K562 (cell line): ENCODE measurements at regions not wholly inside any gene's neighbourhood (a gene's known extent, or its start where the extent isn't known, plus 50 kb on each side); places are given as distances from the start of the nearest gene placed in this dataset.
A peak's percentile ranks its signal among the peaks of the same experiment; 100 is the strongest.

Experiments used
- ATAC-seq: fragments of 200-7000 bp; cut with Tn5 transposase; 3 replicates; pipeline ENCODE4 v1.9.1; 2020; ENCODE audit warnings: moderate library complexity
- BruUV-seq: library from RNA; stranded (reverse); fragments of 400-500 nt; replicated peaks from 2 replicates; lab custom pipeline; 2021; lab: Mats Ljungman, UMichigan
- CTCF ChIA-PET: fragments of 300-600 bp; formaldehyde crosslinking; extraction: SDS; loops from one replicate; lab custom pipeline; 2021; ENCODE audit warnings: low intra/inter-chr PET ratio; lab: Yijun Ruan, JAX
- POLR2A ChIA-PET: fragments of 300-600, 350-650 bp; sonication (Branson Sonifier 250); formaldehyde crosslinking; extraction: SDS; loops from one replicate; lab custom pipeline; 2021; ENCODE audit warnings: antibody characterized with exemption, inconsistent platforms; lab: Yijun Ruan, JAX
- DNase-seq, 4 experiments: peaks; one replicate each; pipeline versions ENCODE4 v3.0.0 to v3.0.0-alpha.2; 2011 to 2018; ENCODE audit warnings: low spot score in 3 of 4, mixed read lengths in 3 of 4; ENCODE audit errors: extremely low read depth in 1 of 4
- FAIRE-seq: peaks from 2 replicates; lab custom pipeline; 2011; peaks lifted over from hg19 to GRCh38; lab: Jason Lieb, UNC
- H2AFZ ChIP-seq: 2 replicates; pipeline ENCODE4 v1.6.0; 2011; ENCODE audit warnings: low read depth, low read length, control low read depth, inconsistent platforms
- H3K27ac ChIP-seq: fragments of 200-600 bp; 3 replicates; pipeline ENCODE4 v1.8.0; 2011; ENCODE audit warnings: low read depth, mild to moderate bottlenecking, control low read depth, inconsistent platforms, low read length, moderate library complexity, mixed read lengths; ENCODE audit errors: extremely low read depth
- H3K27me3 ChIP-seq, 2 experiments: fragments of 300-600 bp in 1 of 2; 2 replicates in 1 of 2; 3 replicates in 1 of 2; pipeline versions ENCODE4 v1.6.0 to v1.8.0; 2011; ENCODE audit warnings: inconsistent platforms in 2 of 2, low read length in 2 of 2, mild to moderate bottlenecking in 1 of 2, mixed read lengths in 1 of 2, moderate library complexity in 1 of 2; ENCODE audit not compliant: control insufficient read depth in 2 of 2, insufficient read depth in 2 of 2
- H3K36me3 ChIP-seq: fragments of 300-600 bp; 3 replicates; pipeline ENCODE4 v1.8.0; 2011; ENCODE audit warnings: mild to moderate bottlenecking, low read length, inconsistent platforms; ENCODE audit not compliant: control insufficient read depth, insufficient read depth
- H3K4me1 ChIP-seq, 2 experiments: fragments of 200-600 bp in 1 of 2; replicated peaks in 1 of 2; 2 replicates in 1 of 2; 3 replicates in 1 of 2; pipeline versions ENCODE4 v1.5.1 to v1.8.0; 2011; ENCODE audit warnings: inconsistent platforms in 2 of 2, low read length in 2 of 2, mild to moderate bottlenecking in 1 of 2, mixed read lengths in 1 of 2, moderate library complexity in 1 of 2; ENCODE audit not compliant: control insufficient read depth in 2 of 2, insufficient read depth in 2 of 2
- H3K4me2 ChIP-seq: 2 replicates; pipeline ENCODE4 v1.6.1; 2011; ENCODE audit warnings: low read length, control low read depth, inconsistent platforms, mixed read lengths; ENCODE audit not compliant: insufficient read depth
- H3K4me3 ChIP-seq: fragments of 200-600 bp; sonication (generic), shearing (Covaris generic); 2 replicates; pipeline ENCODE4 v1.5.1; 2016; ENCODE audit warnings: control low read depth, inconsistent platforms
- H3K79me2 ChIP-seq: fragments of 200-600 bp; 3 replicates; pipeline ENCODE4 v1.8.0; 2011; ENCODE audit warnings: low read length, inconsistent platforms; ENCODE audit not compliant: control insufficient read depth, insufficient read depth
- H3K9ac ChIP-seq, 2 experiments: 2 replicates each; pipeline versions ENCODE4 v1.6.0 to v1.6.1; 2011; ENCODE audit warnings: low read depth in 2 of 2, low read length in 2 of 2, control low read depth in 1 of 2, inconsistent platforms in 1 of 2, mild to moderate bottlenecking in 1 of 2, mixed read lengths in 1 of 2; ENCODE audit not compliant: insufficient read depth in 1 of 2
- H3K9me1 ChIP-seq: one replicate; pipeline ENCODE4 v1.6.0; 2011; ENCODE audit warnings: inconsistent platforms, mild to moderate bottlenecking, low read length, moderate library complexity; ENCODE audit not compliant: control insufficient read depth, insufficient read depth
- H3K9me3 ChIP-seq: replicated peaks from 2 replicates; pipeline ENCODE4 v1.5.1; 2011; ENCODE audit warnings: low read depth, low read length, inconsistent platforms; ENCODE audit not compliant: control insufficient read depth, insufficient read depth
- H4K20me1 ChIP-seq: replicated peaks from 2 replicates; pipeline ENCODE4 v1.6.1; 2011; ENCODE audit warnings: low read length, inconsistent platforms, mixed read lengths; ENCODE audit not compliant: control insufficient read depth, insufficient read depth
- ATF1 ChIP-seq, 2 experiments: fragments of 450-650 bp in 1 of 2; IDR thresholded peaks; 2 replicates each; pipeline ENCODE4 v1.6.1; 2016; ENCODE audit warnings: missing compliant biosample characterization in 1 of 2, missing genetic modification characterization in 1 of 2
- CREB3L1 ChIP-seq: fragments of 450-650 bp; IDR thresholded peaks from 2 replicates; pipeline ENCODE4 v1.6.1; 2014; ENCODE audit warnings: low read depth, mild to moderate bottlenecking, moderate library complexity, borderline replicate concordance
- CREM ChIP-seq: IDR thresholded peaks from 2 replicates; pipeline ENCODE4 v1.6.1; 2014; ENCODE audit warnings: antibody characterized with exemption, low read depth
- CTCF ChIP-seq, 3 experiments: IDR thresholded peaks in 2 of 3; conservative IDR thresholded peaks in 1 of 3; 2 replicates each; pipeline ENCODE4 v1.5.1; 2011 to 2012; ENCODE audit warnings: low read length in 3 of 3, mild to moderate bottlenecking in 3 of 3, control low read depth in 2 of 3, improper control_type of control experiment in 1 of 3, inconsistent platforms in 1 of 3, low read depth in 1 of 3, mixed read lengths in 1 of 3, moderate library complexity in 1 of 3; ENCODE audit not compliant: insufficient read depth in 2 of 3
- EP400 ChIP-seq: fragments of 450-650 bp; IDR thresholded peaks from 2 replicates; pipeline ENCODE4 v1.6.1; 2017; ENCODE audit warnings: antibody characterized with exemption, mild to moderate bottlenecking, moderate library complexity
- HMGXB4 ChIP-seq: sonication (generic); formaldehyde crosslinking; IDR thresholded peaks from 2 replicates; pipeline ENCODE4 v1.8.1; 2023; ENCODE audit warnings: mild to moderate bottlenecking, missing genetic modification reagents
- L3MBTL2 ChIP-seq: fragments of 450-650 bp; IDR thresholded peaks from 2 replicates; pipeline ENCODE4 v1.6.1; 2016; ENCODE audit warnings: mild to moderate bottlenecking, moderate library complexity
- PATZ1 ChIP-seq: fragments of 250-450 bp; sonication (Bioruptor Pico); IDR thresholded peaks from 2 replicates; pipeline ENCODE4 v1.5.0; 2020; ENCODE audit warnings: mild to moderate bottlenecking, borderline replicate concordance
- RAD21 ChIP-seq, 2 experiments: fragments of 250-450 bp in 1 of 2; fragments of 450-650 bp in 1 of 2; sonication (Bioruptor Pico) in 1 of 2; formaldehyde crosslinking in 1 of 2; IDR thresholded peaks in 1 of 2; conservative IDR thresholded peaks in 1 of 2; 2 replicates each; pipeline versions ENCODE4 v1.4.0 to v1.8.0; 2020 to 2022; ENCODE audit warnings: mild to moderate bottlenecking in 2 of 2, moderate library complexity in 1 of 2
- SMC3 ChIP-seq: conservative IDR thresholded peaks from 2 replicates; pipeline ENCODE4 v1.6.1; 2011; ENCODE audit warnings: low read depth, low read length, improper control_type of control experiment; ENCODE audit not compliant: insufficient read depth
- ZNF347 ChIP-seq: fragments of 450-650 bp; formaldehyde crosslinking; IDR thresholded peaks from 2 replicates; pipeline ENCODE4 v1.4.0; 2020; ENCODE audit warnings: low read depth, mild to moderate bottlenecking, moderate library complexity
- WGBS: fragments of 100-300 bp; shearing (Covaris generic); methylation state at CpG from one replicate; pipeline ENCODE4 v1.1.6; 2016; ENCODE audit warnings: low coverage, mixed read lengths; ENCODE audit not compliant: insufficient coverage; ENCODE audit errors: missing lambda C conversion rate; 5-methylcytosine and 5-hydroxymethylcytosine counted together
- in situ Hi-C: fragments of 300-500 bp; cut with MboI; formaldehyde crosslinking; loops from 4 replicates; pipeline ENCODE4 v1.15.0; 2018; ENCODE audit warnings: inconsistent platforms, mixed read lengths
- intact Hi-C: fragments of 100-400 bp; cut with micrococcal nuclease; formaldehyde crosslinking; loops from 2 replicates; pipeline ENCODE4 v1.14.2; 2022

GRCh38 chr10:42975558-42976340 lies 101.1 kb upstream of the RET start:
- intact Hi-C loops (loop anchor here (5.0 kb wide), 1 partner anchor 108 kb away; no protein-coding TSS in a partner anchor), in situ Hi-C loops (no loop called here)
- ChIA-PET CTCF (no interaction called here), POLR2A (interaction anchor here (0.5 to 0.6 kb wide), 2 partner anchors 11 to 330 kb away, joined by 3 read pairs; no protein-coding TSS in a partner anchor)
- peak; percentile 89 for ATAC-seq
- H3K9me3 ChIP-seq = no peaks in the 10 kb centered on the region
- H3K9me1 ChIP-seq = no peaks in the 10 kb centered on the region
- H2AFZ ChIP-seq = peak overlapping the region; percentile 28; the same call in 1 of the 2 replicates
- H3K79me2 ChIP-seq = no peaks in the 10 kb centered on the region
- BruUV-seq = no TSS peak
- peak in 3 of 4 experiments; percentile 39 to 58 (median 50) for DNase-seq
- peaks cover 0 to 13% of the 10 kb centered on the region in 2 experiments; a peak in 2 of 5 replicates for H3K4me1 ChIP-seq
- H3K27ac ChIP-seq = no peak overlapping the region
- H3K36me3 ChIP-seq = no peaks in the 10 kb centered on the region
- 4% methylated on average over 21 of the region's 21 CpGs for WGBS
- no peak overlapping the region for H3K4me3 ChIP-seq
- H3K9ac ChIP-seq = peak overlapping the region in 1 of 2 experiments; percentile 69; a peak in 2 of 4 replicates
- no peak overlapping the region for H3K4me2 ChIP-seq
- FAIRE-seq = peak; percentile 44
- peaks cover 0 to 30% of the 10 kb centered on the region in 2 experiments; a peak in 4 of 5 replicates for H3K27me3 ChIP-seq
- no peaks in the 10 kb centered on the region for H4K20me1 ChIP-seq
- peak in 1 of 2 experiments; percentile 47; a peak in 2 of 4 replicates for TF ChIP-seq RAD21 (CRISPR knock-in tag; conservative IDR thresholded peaks at IDR 0.05 in 1 of 2, IDR thresholded peaks at IDR 0.05 in 1 of 2)
- TF ChIP-seq L3MBTL2 = peak; percentile 78
- TF ChIP-seq CREB3L1 = peak; percentile 90
- TF ChIP-seq CREM = peak; percentile 57; the same call in 1 of the 2 replicates
- TF ChIP-seq ZNF347 (CRISPR knock-in tag) = no peak
- peak; percentile 52; the same call in 1 of the 2 replicates for TF ChIP-seq EP400
- TF ChIP-seq ATF1 (CRISPR knock-in tag; IDR thresholded peaks at IDR 0.05) = no peak
- peak; percentile 37; the same call in 1 of the 2 replicates for TF ChIP-seq ATF1 (tag; IDR thresholded peaks at IDR 0.05)
- TF ChIP-seq SMC3 = peak; percentile 43; the same call in 1 of the 2 replicates
- TF ChIP-seq PATZ1 = no peak
- TF ChIP-seq HMGXB4 (CRISPR knock-in tag) = no peak
- TF ChIP-seq CTCF (IDR thresholded peaks at IDR 0.05 in 2 of 3, conservative IDR thresholded peaks at IDR 0.05 in 1 of 3; ENCODE audit: insufficient read depth in 2 of 3, low read depth in 1 of 3, low read length in 3 of 3) = peak; percentile 61 to 85 (median 62)
